ENCODE measurements at regions not wholly inside any gene's neighbourhood (a gene's known extent, or its start where the extent isn't known, plus 50 kb on each side); places are given as distances from the start of the nearest gene placed in this dataset.
A peak's percentile ranks its signal among the peaks of the same experiment; 100 is the strongest.

DNA sequence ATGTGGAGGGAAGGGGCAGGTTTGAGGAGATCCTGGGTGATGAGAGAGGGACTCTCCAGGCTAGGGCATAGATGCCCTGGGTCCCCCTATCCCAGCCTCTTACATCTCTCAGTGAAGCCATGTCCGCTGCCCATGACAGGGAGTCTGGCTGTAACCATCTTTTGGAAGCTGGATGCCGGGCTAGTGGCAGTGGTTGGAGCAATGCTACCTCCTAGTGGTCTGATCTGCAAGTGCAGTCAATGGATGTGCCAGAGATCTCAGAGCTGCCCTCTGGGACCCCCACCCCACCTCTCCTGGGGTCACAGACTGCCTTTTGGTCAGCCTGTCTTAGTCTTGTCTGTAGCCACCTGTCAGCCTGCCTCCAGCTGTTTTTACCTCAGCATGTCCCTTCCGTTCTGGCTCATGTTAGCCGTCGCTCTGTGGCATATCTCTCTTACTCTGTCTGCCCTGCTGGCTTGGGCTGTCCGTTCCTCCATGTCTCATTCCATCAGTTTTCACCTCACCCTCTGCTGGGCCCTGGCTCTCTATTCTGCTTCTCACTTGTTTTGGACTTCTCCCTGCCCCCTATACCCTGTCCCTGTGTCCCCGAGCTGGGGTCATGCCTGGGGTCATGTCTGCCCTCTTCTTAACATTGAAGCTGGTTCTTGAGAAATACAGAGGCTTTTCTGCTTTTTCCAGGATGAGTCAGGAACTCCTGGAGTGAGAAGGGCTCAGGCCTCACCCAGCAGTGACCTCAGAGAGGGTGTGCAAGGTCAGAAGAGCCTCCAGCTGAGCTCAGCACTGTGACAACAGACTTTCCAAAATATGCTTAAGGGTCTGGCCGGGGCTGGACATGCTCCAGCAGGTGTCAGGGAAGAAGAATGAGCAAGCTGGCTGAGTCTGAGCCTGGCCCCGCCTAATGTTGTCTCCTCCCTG lies 52.0 kb upstream of the THY1 start:
- peak; percentile 79 for DNase-seq (ENCODE audit: low spot score)

DNA sequence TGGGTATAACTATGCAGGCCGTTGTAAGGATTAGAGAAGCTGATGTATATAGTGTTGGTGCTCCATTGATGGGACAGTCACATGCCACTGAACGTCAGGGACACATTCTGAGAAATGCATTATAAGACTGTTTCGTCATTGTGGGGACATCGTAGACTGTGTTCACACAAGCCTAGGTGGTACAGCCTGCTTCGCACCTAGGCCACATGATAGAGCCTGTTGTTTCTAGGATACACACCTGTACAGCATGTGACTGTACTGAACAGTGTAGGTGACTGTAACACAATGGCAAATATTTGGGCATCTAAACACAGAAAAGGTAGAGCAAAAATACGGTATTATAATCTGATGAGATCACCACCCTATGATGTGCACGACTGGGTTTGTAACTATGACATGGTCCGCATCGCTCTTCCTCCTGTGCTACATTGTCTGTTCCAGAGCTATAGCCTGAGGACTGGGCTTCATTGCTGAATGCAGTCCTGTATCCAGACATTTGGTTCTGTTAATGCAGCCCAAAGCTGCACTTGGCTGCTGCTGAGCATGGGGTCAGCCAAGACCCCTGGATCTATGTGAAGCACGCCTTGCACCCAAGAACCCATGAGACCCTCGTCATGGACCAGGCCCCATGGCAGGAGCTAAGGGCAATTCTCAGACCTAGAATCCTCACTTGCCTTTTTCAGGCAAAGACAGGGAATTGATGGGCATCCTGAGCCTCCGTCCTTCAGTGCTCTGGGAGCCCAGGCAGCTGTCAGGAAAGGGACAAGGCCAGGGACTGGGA lies 51.1 kb upstream of the THY1 start:
- DNase-seq (ENCODE audit: low spot score): no peak

DNA sequence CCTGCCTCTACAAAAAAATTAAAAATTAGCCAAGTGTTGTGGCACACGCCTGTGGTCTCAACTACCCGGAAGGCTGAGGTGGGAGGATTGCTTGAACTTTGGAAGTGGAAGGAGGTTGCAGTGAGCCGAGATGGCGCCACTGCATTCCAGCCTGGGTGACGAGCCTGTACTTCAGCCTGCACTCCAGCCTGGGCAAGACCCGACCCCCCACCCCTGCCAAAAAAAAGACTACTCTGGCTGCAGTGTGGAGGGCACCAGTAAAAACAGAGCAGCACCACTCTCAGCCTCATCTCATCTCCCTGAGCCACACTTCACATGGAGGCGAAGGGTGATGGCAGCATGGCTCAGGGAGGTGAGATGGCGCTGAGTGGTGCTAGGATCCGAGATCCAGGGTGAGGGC lies 50.3 kb upstream of the THY1 start:
- no peak for DNase-seq (ENCODE audit: low spot score)

DNA sequence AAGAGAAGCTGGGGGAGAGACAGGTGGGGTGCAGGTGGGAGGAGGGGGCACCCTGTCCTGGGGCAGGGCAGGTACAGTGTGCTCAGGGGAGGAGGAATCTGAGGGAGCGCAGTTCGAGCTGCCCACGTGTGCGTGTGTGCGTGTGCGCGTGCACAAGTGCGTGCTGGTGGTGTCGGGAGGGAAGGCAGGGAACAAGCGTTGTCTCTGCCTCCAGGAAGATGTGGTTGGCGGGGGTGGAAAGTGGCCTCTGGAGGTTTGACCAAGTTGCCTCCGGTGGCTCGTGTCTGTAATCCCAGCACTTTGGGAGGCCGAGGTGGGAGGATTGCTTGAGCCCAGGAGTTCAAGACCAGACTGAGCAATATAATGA lies 49.9 kb upstream of the THY1 start:
- DNase-seq (ENCODE audit: low spot score): no peak
